GM12878 (cell line): ENCODE measurements at regions not wholly inside any gene's neighbourhood (a gene's known extent, or its start where the extent isn't known, plus 50 kb on each side); places are given as distances from the start of the nearest gene placed in this dataset.

Experiments used
- ATAC-seq: fragments of 200-7000 bp; cut with Tn5 transposase; 3 replicates; pipeline ENCODE4 v1.9.1; 2020; ENCODE audit warnings: mild to moderate bottlenecking, moderate library complexity
- BruUV-seq: library from RNA; stranded (reverse); fragments of 400-500 nt; replicated peaks from 2 replicates; lab custom pipeline; 2021; lab: Mats Ljungman, UMichigan
- CTCF ChIA-PET: fragments of 300-600 bp; sonication (Branson Sonifier 250); formaldehyde crosslinking; extraction: SDS; loops from one replicate; lab custom pipeline; 2021; ENCODE audit warnings: inconsistent platforms; lab: Yijun Ruan, JAX
- POLR2A ChIA-PET: fragments of 350-600 bp; formaldehyde crosslinking; extraction: SDS; loops from one replicate; lab custom pipeline; 2021; ENCODE audit warnings: inconsistent platforms; lab: Charles Lee
- RAD21 ChIA-PET: fragments of 300-600 bp; sonication (Branson Sonifier 250); formaldehyde crosslinking; loops from one replicate; lab custom pipeline; 2023; ENCODE audit warnings: antibody characterized with exemption; ENCODE audit not compliant: unreplicated experiment; lab: Charles Lee
- SMC1A ChIA-PET: fragments of 300-600 bp; sonication (Branson Sonifier 250); formaldehyde crosslinking; loops from one replicate; lab custom pipeline; 2023; ENCODE audit not compliant: unreplicated experiment, uncharacterized antibody; lab: Charles Lee
- DNase-seq: peaks from one replicate; pipeline ENCODE4 v3.0.0-alpha.2; 2011; ENCODE audit warnings: low read depth, low spot score
- FAIRE-seq: peaks from 3 replicates; lab custom pipeline; 2011; peaks lifted over from hg19 to GRCh38; lab: Jason Lieb, UNC
- H2AFZ ChIP-seq: 2 replicates; pipeline ENCODE4 v1.6.0; 2011; ENCODE audit warnings: low read depth, low read length, control low read depth; ENCODE audit not compliant: control insufficient read depth
- H3K27ac ChIP-seq: 2 replicates; pipeline ENCODE4 v1.5.1; 2011; ENCODE audit warnings: control low read depth; ENCODE audit not compliant: control insufficient read depth, insufficient read depth
- H3K27me3 ChIP-seq, 2 experiments: replicated peaks in 1 of 2; 2 replicates each; pipeline versions ENCODE4 v1.6.0 to v1.6.1; 2011; ENCODE audit warnings: low read length in 1 of 2; ENCODE audit not compliant: control insufficient read depth in 2 of 2, insufficient read depth in 2 of 2
- H3K36me3 ChIP-seq, 2 experiments: 2 replicates each; pipeline ENCODE4 v1.5.1; 2011; ENCODE audit warnings: low read length in 1 of 2; ENCODE audit not compliant: control insufficient read depth in 2 of 2, insufficient read depth in 2 of 2
- H3K4me1 ChIP-seq: 2 replicates; pipeline ENCODE4 v1.6.1; 2011; ENCODE audit warnings: mild to moderate bottlenecking, low read length, moderate library complexity, mixed read lengths; ENCODE audit not compliant: control insufficient read depth, insufficient read depth
- H3K4me2 ChIP-seq: 2 replicates; pipeline ENCODE4 v1.6.0; 2011; ENCODE audit warnings: control low read depth; ENCODE audit not compliant: control insufficient read depth, insufficient read depth
- H3K4me3 ChIP-seq: fragments of 200-600 bp; sonication (generic); 2 replicates; pipeline ENCODE4 v1.5.1; 2016
- H3K79me2 ChIP-seq: 2 replicates; pipeline ENCODE4 v1.6.0; 2011; ENCODE audit warnings: low read length; ENCODE audit not compliant: control insufficient read depth, insufficient read depth
- H3K9ac ChIP-seq: 2 replicates; pipeline ENCODE4 v1.8.0; 2011; ENCODE audit warnings: low read length, control low read depth, mixed read lengths; ENCODE audit not compliant: control insufficient read depth, insufficient read depth
- H3K9me3 ChIP-seq: replicated peaks from 3 replicates; pipeline ENCODE4 v1.5.1; 2011; ENCODE audit warnings: mild to moderate bottlenecking, low read length; ENCODE audit not compliant: control insufficient read depth, insufficient read depth
- H4K20me1 ChIP-seq: 2 replicates; pipeline ENCODE4 v1.6.0; 2011; ENCODE audit not compliant: control insufficient read depth, insufficient read depth
- ASH2L ChIP-seq: fragments of 300-600, 200-600 bp; sonication (generic); IDR thresholded peaks from 2 replicates; pipeline ENCODE4 v1.6.1; 2017; ENCODE audit warnings: low read depth, mild to moderate bottlenecking, borderline replicate concordance
- FOXM1 ChIP-seq: IDR thresholded peaks from 2 replicates; pipeline ENCODE4 v1.6.1; 2012; ENCODE audit warnings: low read depth, mild to moderate bottlenecking, inconsistent platforms, low read length, moderate library complexity
- GATAD2B ChIP-seq: fragments of 450-650 bp; conservative IDR thresholded peaks from 2 replicates; pipeline ENCODE4 v1.6.1; 2017; ENCODE audit warnings: low read depth, mild to moderate bottlenecking, moderate library complexity
- IRF4 ChIP-seq: IDR thresholded peaks from 2 replicates; pipeline ENCODE4 v1.6.1; 2011; ENCODE audit warnings: low read depth, low read length
- KAT2A ChIP-seq: conservative IDR thresholded peaks from 2 replicates; pipeline ENCODE4 v1.6.1; 2011; ENCODE audit warnings: low read depth, low read length; ENCODE audit not compliant: control insufficient read depth
- MEF2A ChIP-seq: IDR thresholded peaks from 2 replicates; pipeline ENCODE4 v1.6.1; 2011; ENCODE audit warnings: low read depth, mild to moderate bottlenecking, low read length, moderate library complexity; ENCODE audit not compliant: insufficient read depth
- MXI1 ChIP-seq: fragments of 150-350 bp; IDR thresholded peaks from 2 replicates; pipeline ENCODE4 v1.6.1; 2011; ENCODE audit warnings: low read depth, mild to moderate bottlenecking, inconsistent platforms, low read length, improper control_type of control experiment
- POU2F2 ChIP-seq: IDR thresholded peaks from 3 replicates; pipeline ENCODE4 v1.6.1; 2011; ENCODE audit warnings: low read depth, mild to moderate bottlenecking, low read length, borderline replicate concordance
- SPI1 ChIP-seq: IDR thresholded peaks from 2 replicates; pipeline ENCODE4 v1.6.1; 2011; ENCODE audit warnings: low read depth, mild to moderate bottlenecking, low read length, moderate library complexity, borderline replicate concordance; ENCODE audit not compliant: insufficient read depth
- STAT1 ChIP-seq: fragments of 450-650 bp; conservative IDR thresholded peaks from 2 replicates; pipeline ENCODE4 v1.6.1; 2014; ENCODE audit warnings: antibody characterized with exemption, mild to moderate bottlenecking
- ZNF24 ChIP-seq: fragments of 450-650 bp; IDR thresholded peaks from 2 replicates; pipeline ENCODE4 v1.6.1; 2017; ENCODE audit warnings: antibody characterized with exemption, mild to moderate bottlenecking
- WGBS: methylation state at CpG from one replicate; pipeline ENCODE4 v1.1.6; 2016; ENCODE audit warnings: low lambda C conversion rate; ENCODE audit not compliant: insufficient replicate concordance, insufficient coverage; ENCODE audit errors: missing lambda C conversion rate; 5-methylcytosine and 5-hydroxymethylcytosine counted together
- in situ Hi-C: fragments of 300-500 bp; cut with MboI; formaldehyde crosslinking; loops from 9 replicates; pipeline ENCODE4 v1.14.3; 2018; ENCODE audit warnings: mixed read lengths
- intact Hi-C: fragments of 100-400 bp; cut with micrococcal nuclease; formaldehyde crosslinking; loops from one replicate; pipeline ENCODE4 v1.14.2; 2022; ENCODE audit not compliant: unreplicated experiment
- TF ChIP-seq, protein P1 (sequence below): IDR thresholded peaks from 2 replicates; pipeline ENCODE4 v1.6.1; 2011; ENCODE audit warnings: low read depth, low read length, improper control_type of control experiment, borderline replicate concordance
- TF ChIP-seq, protein P2 (sequence below): fragments of 450-650 bp; IDR thresholded peaks from 2 replicates; pipeline ENCODE4 v1.6.1; 2016; ENCODE audit warnings: mild to moderate bottlenecking, moderate library complexity, borderline replicate concordance
- TF ChIP-seq, protein P3 (sequence below): fragments of 450-650 bp; IDR thresholded peaks from 2 replicates; pipeline ENCODE4 v1.6.1; 2017; ENCODE audit warnings: mild to moderate bottlenecking, moderate library complexity

DNA sequence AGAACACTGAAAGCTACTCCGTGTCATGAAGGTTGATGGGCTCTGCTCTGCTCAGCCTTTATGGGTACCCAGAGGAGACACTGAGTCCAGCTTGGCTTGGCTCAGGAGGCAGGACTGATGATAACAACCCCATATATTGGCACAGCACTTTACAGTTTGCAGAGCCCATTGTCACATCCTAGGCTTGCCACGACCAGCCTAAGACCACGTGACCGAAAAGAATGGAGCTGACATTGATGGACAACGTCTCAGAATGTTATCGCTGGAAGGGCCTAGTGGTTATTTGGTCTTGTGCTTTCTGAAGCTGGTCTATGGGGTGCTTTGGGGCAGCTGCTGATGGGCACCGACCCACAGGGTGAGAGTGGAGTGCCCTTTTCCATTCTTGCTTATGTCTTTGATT, 72.9 kb upstream of the RUNX3 start:
- ChIA-PET CTCF (interaction anchor here (0.5 to 1.6 kb wide), 5 partner anchors 9 to 203 kb away, joined by 3 to 5 read pairs (median 4); no protein-coding TSS in a partner anchor), POLR2A (interaction anchor here (1.3 kb wide), 1 partner anchor 14 kb away, joined by 3 read pairs; no protein-coding TSS in a partner anchor), SMC1A (interaction anchor here (0.7 to 1.8 kb wide), 3 partner anchors 11 to 29 kb away, joined by 3 to 5 read pairs (median 4); no protein-coding TSS in a partner anchor), RAD21 (interaction anchor here (1.1 to 1.6 kb wide), 3 partner anchors 15 to 51 kb away, joined by 3 to 4 read pairs (median 4); no protein-coding TSS in a partner anchor)
- DNase-seq (no peak), FAIRE-seq (no peak), ATAC-seq (no peak)
- H3K36me3 ChIP-seq, result no peaks in the 10 kb centered on the region
- H3K4me3 ChIP-seq, result no peak overlapping the region
- no peaks in the 10 kb centered on the region for H3K79me2 ChIP-seq
- no peak overlapping the region for H3K9ac ChIP-seq
- no peaks in the 10 kb centered on the region for H3K9me3 ChIP-seq
- no peaks in the 10 kb centered on the region for H4K20me1 ChIP-seq
- H3K27me3 ChIP-seq, result no peaks in the 10 kb centered on the region
- in situ Hi-C loops (loop anchor here (25.0 kb wide), 1 partner anchor 1416 kb away; no protein-coding TSS in a partner anchor), intact Hi-C loops (no loop called here)
- H3K4me1 ChIP-seq, result peaks cover 7% of the 10 kb centered on the region
- no peak overlapping the region for H2AFZ ChIP-seq
- H3K27ac ChIP-seq, result no peak overlapping the region
- WGBS, result 80% methylated on average over 7 of the region's 7 CpGs
- no TSS peak for BruUV-seq
- H3K4me2 ChIP-seq, result no peak overlapping the region
- TF ChIP-seq, protein P1, sequence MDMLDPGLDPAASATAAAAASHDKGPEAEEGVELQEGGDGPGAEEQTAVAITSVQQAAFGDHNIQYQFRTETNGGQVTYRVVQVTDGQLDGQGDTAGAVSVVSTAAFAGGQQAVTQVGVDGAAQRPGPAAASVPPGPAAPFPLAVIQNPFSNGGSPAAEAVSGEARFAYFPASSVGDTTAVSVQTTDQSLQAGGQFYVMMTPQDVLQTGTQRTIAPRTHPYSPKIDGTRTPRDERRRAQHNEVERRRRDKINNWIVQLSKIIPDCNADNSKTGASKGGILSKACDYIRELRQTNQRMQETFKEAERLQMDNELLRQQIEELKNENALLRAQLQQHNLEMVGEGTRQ, result no peak
- TF ChIP-seq GATAD2B (no peak), STAT1 (no peak), SPI1 (no peak), ASH2L (no peak), ZNF24 (no peak), POU2F2 (no peak), FOXM1 (no peak), MEF2A (no peak), KAT2A (no peak), MXI1 (no peak), IRF4 (no peak)
- TF ChIP-seq, protein P2, sequence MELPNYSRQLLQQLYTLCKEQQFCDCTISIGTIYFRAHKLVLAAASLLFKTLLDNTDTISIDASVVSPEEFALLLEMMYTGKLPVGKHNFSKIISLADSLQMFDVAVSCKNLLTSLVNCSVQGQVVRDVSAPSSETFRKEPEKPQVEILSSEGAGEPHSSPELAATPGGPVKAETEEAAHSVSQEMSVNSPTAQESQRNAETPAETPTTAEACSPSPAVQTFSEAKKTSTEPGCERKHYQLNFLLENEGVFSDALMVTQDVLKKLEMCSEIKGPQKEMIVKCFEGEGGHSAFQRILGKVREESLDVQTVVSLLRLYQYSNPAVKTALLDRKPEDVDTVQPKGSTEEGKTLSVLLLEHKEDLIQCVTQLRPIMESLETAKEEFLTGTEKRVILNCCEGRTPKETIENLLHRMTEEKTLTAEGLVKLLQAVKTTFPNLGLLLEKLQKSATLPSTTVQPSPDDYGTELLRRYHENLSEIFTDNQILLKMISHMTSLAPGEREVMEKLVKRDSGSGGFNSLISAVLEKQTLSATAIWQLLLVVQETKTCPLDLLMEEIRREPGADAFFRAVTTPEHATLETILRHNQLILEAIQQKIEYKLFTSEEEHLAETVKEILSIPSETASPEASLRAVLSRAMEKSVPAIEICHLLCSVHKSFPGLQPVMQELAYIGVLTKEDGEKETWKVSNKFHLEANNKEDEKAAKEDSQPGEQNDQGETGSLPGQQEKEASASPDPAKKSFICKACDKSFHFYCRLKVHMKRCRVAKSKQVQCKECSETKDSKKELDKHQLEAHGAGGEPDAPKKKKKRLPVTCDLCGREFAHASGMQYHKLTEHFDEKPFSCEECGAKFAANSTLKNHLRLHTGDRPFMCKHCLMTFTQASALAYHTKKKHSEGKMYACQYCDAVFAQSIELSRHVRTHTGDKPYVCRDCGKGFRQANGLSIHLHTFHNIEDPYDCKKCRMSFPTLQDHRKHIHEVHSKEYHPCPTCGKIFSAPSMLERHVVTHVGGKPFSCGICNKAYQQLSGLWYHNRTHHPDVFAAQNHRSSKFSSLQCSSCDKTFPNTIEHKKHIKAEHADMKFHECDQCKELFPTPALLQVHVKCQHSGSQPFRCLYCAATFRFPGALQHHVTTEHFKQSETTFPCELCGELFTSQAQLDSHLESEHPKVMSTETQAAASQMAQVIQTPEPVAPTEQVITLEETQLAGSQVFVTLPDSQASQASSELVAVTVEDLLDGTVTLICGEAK, result no peak
- TF ChIP-seq, protein P3, sequence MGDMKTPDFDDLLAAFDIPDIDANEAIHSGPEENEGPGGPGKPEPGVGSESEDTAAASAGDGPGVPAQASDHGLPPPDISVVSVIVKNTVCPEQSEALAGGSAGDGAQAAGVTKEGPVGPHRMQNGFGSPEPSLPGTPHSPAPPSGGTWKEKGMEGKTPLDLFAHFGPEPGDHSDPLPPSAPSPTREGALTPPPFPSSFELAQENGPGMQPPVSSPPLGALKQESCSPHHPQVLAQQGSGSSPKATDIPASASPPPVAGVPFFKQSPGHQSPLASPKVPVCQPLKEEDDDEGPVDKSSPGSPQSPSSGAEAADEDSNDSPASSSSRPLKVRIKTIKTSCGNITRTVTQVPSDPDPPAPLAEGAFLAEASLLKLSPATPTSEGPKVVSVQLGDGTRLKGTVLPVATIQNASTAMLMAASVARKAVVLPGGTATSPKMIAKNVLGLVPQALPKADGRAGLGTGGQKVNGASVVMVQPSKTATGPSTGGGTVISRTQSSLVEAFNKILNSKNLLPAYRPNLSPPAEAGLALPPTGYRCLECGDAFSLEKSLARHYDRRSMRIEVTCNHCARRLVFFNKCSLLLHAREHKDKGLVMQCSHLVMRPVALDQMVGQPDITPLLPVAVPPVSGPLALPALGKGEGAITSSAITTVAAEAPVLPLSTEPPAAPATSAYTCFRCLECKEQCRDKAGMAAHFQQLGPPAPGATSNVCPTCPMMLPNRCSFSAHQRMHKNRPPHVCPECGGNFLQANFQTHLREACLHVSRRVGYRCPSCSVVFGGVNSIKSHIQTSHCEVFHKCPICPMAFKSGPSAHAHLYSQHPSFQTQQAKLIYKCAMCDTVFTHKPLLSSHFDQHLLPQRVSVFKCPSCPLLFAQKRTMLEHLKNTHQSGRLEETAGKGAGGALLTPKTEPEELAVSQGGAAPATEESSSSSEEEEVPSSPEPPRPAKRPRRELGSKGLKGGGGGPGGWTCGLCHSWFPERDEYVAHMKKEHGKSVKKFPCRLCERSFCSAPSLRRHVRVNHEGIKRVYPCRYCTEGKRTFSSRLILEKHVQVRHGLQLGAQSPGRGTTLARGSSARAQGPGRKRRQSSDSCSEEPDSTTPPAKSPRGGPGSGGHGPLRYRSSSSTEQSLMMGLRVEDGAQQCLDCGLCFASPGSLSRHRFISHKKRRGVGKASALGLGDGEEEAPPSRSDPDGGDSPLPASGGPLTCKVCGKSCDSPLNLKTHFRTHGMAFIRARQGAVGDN, result no peak
